Testis (tissue), 2 donors: ENCODE measurements at regions not wholly inside any gene's neighbourhood (a gene's known extent, or its start where the extent isn't known, plus 50 kb on each side); places are given as distances from the start of the nearest gene placed in this dataset.

Experiments
- DNase-seq: peaks from one replicate; pipeline ENCODE4 v3.0.0-alpha.2; 2019
- H3K27ac ChIP-seq, 2 donors: fragments of 200-600 bp; sonication (generic); one replicate each; pipeline ENCODE4 v1.5.1; 2019
- H3K27me3 ChIP-seq: fragments of 200-600 bp; sonication (generic); one replicate; pipeline ENCODE4 v1.5.1; 2019
- H3K36me3 ChIP-seq: fragments of 200-600 bp; sonication (generic); one replicate; pipeline ENCODE4 v1.5.1; 2017; ENCODE audit warnings: low read depth; ENCODE audit errors: missing control alignments
- H3K4me1 ChIP-seq: fragments of 200-600 bp; sonication (generic); one replicate; pipeline ENCODE4 v1.5.1; 2019
- H3K4me3 ChIP-seq, 2 donors: fragments of 200-600 bp; sonication (generic); one replicate each; pipeline ENCODE4 v1.5.1; 2017 to 2019
- H3K9me3 ChIP-seq: fragments of 200-600 bp; sonication (generic); one replicate; pipeline ENCODE4 v1.5.1; 2017
- CTCF ChIP-seq, 3 experiments: fragments of 450-650 bp in 2 of 3; fragments of 200-600 bp in 1 of 3; sonication (generic) in 1 of 3; IDR thresholded peaks; one replicate each; pipeline ENCODE4 v1.5.1; 2016 to 2019; ENCODE audit warnings: antibody characterized with exemption in 3 of 3, mild to moderate bottlenecking in 2 of 3, moderate library complexity in 1 of 3
- POLR2A ChIP-seq: fragments of 450-650 bp; IDR thresholded peaks from one replicate; pipeline ENCODE4 v1.6.1; 2017; ENCODE audit warnings: antibody characterized with exemption, mild to moderate bottlenecking, moderate library complexity
- WGBS, 2 donors: methylation state at CpG; one replicate each; pipeline ENCODE4 v1.1.5; 2018; 5-methylcytosine and 5-hydroxymethylcytosine counted together
- intact Hi-C: fragments of 100-400 bp; cut with DNase I; formaldehyde crosslinking; loops from one replicate; pipeline ENCODE4 v1.15.1; 2023; ENCODE audit warnings: low total_unique reads

DNA sequence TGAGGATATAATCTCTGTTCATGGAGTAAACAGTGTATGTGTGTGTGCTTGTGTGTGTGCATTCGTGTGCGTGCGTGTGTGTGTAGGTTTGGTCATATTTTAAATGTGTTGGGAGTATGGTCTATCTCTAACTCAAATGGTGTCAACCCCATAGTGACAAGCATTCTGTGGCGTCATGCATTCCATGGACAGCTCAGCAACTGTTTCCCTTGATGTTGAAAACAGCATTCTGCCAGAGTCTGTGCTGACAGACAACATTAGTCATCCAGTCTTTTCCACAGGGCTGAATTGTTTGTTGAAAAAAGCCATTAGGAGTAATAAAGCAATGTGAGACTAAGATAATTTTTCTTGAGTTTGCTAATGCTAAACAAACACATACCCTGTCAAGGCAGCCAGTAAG lies 706.6 kb downstream of the PCDH19 start:
- 93 to 96% methylated on average over 3 to 4 of the region's 4 CpGs for WGBS, 2 donors
- TF ChIP-seq CTCF (IDR thresholded peaks at IDR 0.05), result no peak
- no peak for TF ChIP-seq POLR2A
- Histone ChIP-seq H3K27ac (no peak overlapping the region), H3K9me3 (no peaks in the 10 kb centered on the region), H3K4me1 (no peaks in the 10 kb centered on the region), H3K4me3 (no peak overlapping the region), H3K36me3 (no peaks in the 10 kb centered on the region), H3K27me3 (no peaks in the 10 kb centered on the region)
- intact Hi-C loops, result no loop called here
- DNase-seq, result no peak

DNA sequence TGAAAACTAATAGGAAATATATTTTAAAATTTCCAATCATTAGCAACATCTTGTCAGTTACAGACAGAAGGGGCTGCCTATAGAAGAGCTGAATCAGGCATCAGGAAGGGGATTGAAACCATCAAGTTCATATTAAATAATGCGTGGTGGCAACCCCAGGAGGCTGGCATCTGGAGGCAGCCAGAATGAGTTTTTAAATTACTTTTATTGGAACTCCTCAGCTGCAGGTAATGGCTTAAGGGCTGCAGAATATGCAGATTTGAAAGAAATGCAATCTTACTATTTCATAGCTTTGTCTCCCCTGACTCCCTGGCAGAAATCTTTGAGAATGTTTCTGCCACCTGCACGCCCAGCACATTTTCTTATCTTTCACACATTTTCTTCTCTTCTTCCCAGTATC lies 711.6 kb downstream of the PCDH19 start:
- WGBS, 2 donors, result 75 to 82% methylated on average over 2 of the region's 2 CpGs
- H3K27ac ChIP-seq, result no peak overlapping the region
- intact Hi-C loops, result no loop called here
- no peaks in the 10 kb centered on the region for H3K4me1 ChIP-seq
- no peaks in the 10 kb centered on the region for H3K36me3 ChIP-seq
- no peak for TF ChIP-seq CTCF (IDR thresholded peaks at IDR 0.05)
- TF ChIP-seq POLR2A, result no peak
- H3K9me3 ChIP-seq, result no peaks in the 10 kb centered on the region
- H3K4me3 ChIP-seq, result no peak overlapping the region
- DNase-seq, result no peak
- no peaks in the 10 kb centered on the region for H3K27me3 ChIP-seq

DNA sequence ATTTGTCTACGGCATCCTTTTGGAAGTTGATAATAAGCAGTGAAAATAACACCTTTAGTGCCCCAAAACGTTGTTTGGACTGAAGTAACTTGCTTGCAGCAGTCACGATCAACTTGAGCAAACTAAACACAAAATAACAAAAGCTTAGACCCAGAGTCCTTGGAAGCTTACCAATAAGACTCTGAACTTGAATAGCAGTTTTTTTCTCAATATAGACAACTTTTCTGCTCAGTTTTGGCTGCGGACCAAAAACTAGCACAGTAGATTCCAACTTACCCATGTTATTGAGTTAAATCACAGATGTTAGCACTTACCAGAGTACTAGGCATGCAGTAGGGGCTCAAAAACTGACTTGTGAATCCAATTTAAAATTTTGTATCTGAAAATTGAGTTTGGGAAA lies 746.9 kb downstream of the PCDH19 start:
- no peak overlapping the region for H3K27ac ChIP-seq
- H3K4me3 ChIP-seq, result no peak overlapping the region
- no peaks in the 10 kb centered on the region for H3K4me1 ChIP-seq
- H3K27me3 ChIP-seq, result no peaks in the 10 kb centered on the region
- H3K36me3 ChIP-seq, result no peaks in the 10 kb centered on the region
- intact Hi-C loops, result no loop called here
- no peaks in the 10 kb centered on the region for H3K9me3 ChIP-seq
- TF ChIP-seq POLR2A (no peak), CTCF (IDR thresholded peaks at IDR 0.05) (no peak)
- 43 to 47% methylated on average over 4 of the region's 4 CpGs for WGBS, 2 donors
- DNase-seq, result no peak

- H3K4me3 ChIP-seq, result no peak overlapping the region
- no peak for TF ChIP-seq CTCF (IDR thresholded peaks at IDR 0.05)
- TF ChIP-seq POLR2A, result no peak
- H3K36me3 ChIP-seq, result no peaks in the 10 kb centered on the region
- WGBS, 2 donors, result 69 to 78% methylated on average over 1 of the region's 1 CpG
- H3K27ac ChIP-seq, result no peak overlapping the region
- no peaks in the 10 kb centered on the region for H3K27me3 ChIP-seq
- no peaks in the 10 kb centered on the region for H3K4me1 ChIP-seq
- no peaks in the 10 kb centered on the region for H3K9me3 ChIP-seq
- no peak for DNase-seq
- intact Hi-C loops, result no loop called here
These were observed 755.9 kb downstream of the PCDH19 start for GRCh38 chrX:99654188-99654587.

- no peak for TF ChIP-seq POLR2A
- no peak for TF ChIP-seq CTCF (IDR thresholded peaks at IDR 0.05)
These were observed 756.7 kb downstream of the PCDH19 start for GRCh38 chrX:99653352-99653751.

More at GRCh38 chrX:99653352-99653751, 756.7 kb downstream of the PCDH19 start:
- Histone ChIP-seq H3K4me3 (no peak overlapping the region), H3K27ac (no peak overlapping the region), H3K9me3 (no peaks in the 10 kb centered on the region), H3K27me3 (no peaks in the 10 kb centered on the region), H3K36me3 (no peaks in the 10 kb centered on the region), H3K4me1 (no peaks in the 10 kb centered on the region)
- 100% methylated on average over 1 of the region's 1 CpG for WGBS, 2 donors
- intact Hi-C loops, result no loop called here
- no peak for DNase-seq
